Limb (tissue), 2 donors: ENCODE measurements at regions not wholly inside any gene's neighbourhood (a gene's known extent, or its start where the extent isn't known, plus 50 kb on each side); places are given as distances from the start of the nearest gene placed in this dataset.

ENCODE experiments used
- DNase-seq, 2 donors: peaks; one replicate each; pipeline ENCODE4 v3.0.0-alpha.2; 2016; ENCODE audit errors: extremely low spot score in 2 of 2

GRCh38 chr10:9596368-9596920 lies 1421.2 kb upstream of the CELF2 start:
- DNase-seq: no peak

DNA sequence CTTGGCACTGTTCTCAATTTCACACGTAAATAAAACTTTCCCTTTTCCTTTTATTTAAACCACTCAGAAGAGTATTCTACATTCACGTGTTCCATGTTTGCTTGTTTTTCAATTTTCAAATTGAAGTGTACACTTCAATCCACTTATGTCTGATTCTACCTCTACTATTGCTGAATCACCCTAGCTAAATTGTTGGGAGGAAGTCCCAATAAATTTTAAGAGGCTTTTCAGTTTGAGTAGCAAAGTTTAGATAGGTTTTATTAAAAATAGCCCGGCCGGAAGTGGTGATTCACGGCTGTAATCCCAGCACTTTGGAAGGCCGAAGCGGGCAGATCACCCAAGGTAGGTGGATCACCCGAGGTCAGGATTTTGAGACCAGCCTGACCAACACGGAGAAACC lies 1414.7 kb upstream of the CELF2 start:
- no peak for DNase-seq

- no peak for DNase-seq
Observed at GRCh38 chr10:9603972-9604371, 1413.7 kb upstream of the CELF2 start.

DNA sequence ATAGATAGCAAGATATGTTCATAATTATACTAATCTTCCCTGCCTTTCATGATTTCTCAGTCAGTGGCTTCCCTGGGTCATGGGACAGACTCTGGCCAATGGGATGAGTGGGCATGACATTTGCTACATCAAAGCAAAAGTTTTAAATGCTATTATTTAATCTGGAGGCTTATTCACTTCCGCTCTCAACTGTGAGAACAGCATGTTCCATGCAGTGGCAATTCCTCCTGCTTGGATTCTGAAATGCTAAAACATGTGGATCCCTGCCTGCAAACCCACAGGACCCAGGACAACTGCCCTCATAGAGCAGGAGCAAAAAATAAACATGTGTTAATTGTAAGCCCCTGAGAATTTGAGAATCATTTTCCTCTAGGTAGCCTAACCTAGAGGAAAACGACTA lies 1412.4 kb upstream of the CELF2 start:
- no peak for DNase-seq

DNA sequence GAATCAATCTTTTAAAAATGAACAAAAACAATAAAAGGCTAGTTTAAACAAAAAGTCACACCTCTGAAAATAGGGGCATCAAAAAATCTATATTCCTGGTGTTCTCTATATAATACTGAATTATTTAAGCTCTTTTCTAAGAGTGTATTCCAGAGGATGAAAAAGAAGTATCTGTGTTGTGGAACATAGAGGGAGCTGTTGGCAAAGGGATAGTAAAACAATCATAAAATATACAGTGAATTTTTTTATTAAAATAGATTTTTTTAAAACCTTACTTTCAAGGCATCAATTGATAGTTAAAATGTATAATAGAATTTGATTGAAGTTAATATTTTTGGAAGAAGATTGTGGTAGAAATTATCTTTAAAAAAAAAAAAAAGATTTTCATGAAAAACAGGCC lies 1409.1 kb upstream of the CELF2 start:
- DNase-seq: peak in 1 of 2 donors; percentile 62

- DNase-seq: no peak
Observed at GRCh38 chr10:9613338-9614075, 1404.2 kb upstream of the CELF2 start.

DNA sequence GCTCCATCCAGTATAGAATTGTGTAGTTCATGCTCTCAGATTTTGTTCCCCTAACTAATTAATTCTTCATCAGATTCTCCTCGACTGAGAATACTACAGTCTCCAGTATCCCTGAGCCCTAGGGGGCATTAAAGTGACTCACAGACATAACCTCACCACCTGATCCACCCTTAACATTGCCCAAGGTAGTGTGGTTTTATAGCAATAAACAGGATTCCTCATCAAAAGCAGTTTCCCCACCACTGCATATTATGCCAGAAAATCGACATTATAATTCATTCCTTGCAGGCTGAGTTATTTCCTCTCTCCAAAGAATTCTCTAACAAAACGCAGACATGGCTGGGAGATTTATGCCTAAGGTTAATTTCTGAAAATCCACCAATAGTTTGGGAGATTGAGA lies 1402.5 kb upstream of the CELF2 start:
- no peak for DNase-seq

DNA sequence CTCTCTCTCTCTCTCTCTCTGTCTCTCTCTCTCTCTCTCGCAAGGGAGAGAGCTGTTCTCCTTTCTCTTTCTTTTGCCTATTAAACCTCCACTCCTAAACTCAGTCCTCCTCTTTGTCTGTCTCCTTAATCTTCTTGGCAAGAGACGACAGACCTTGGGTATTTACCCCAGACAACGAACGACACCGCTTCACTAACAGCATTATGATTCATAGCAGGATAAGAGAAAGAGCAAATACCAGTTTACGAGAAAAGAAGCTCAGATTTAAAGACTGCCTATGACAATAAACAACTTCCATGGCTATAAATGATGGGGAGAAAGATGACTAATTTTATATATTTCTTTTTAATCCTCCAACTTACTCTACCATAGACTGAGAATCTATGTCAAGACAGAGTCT lies 1396.5 kb upstream of the CELF2 start:
- DNase-seq: no peak

GRCh38 chr10:9625304-9625703 lies 1392.4 kb upstream of the CELF2 start:
- DNase-seq: no peak

DNA sequence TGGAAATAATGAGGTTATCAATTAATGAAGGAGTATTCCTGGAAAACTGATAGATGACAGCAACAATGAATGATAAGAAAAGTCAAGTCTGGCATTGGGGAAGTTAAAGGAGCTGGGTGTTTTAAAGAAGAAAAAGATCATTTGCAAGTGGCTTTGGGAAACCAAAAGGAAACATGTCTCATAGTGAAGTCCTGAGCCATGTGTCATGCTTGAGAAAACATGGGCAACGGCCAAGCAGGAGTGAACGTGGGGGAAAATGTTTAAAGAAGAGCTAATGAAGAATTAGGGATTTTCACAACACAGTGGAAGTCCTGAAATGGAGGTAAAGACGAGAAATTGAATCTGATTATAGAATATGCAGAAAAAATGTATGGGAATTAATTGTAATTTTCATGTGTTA lies 1383.2 kb upstream of the CELF2 start:
- no peak for DNase-seq

DNA sequence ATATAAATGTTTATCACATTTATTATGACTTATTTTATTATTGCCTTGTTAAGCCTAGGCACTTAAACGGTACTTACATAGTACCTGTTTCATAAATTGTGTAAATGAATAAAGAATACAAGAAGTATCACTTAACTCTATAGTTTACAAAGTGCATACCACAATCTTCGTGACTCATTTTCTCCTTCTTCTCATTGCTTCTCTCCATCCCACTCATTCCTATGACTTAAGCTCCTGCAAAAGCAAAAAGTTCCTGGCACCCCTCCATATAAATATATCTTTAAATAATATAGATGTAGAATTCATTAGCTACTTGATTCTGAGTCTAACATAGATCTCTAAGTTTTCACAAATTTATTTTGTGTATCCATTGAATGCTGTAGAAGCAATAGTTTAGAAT lies 1382.0 kb upstream of the CELF2 start:
- DNase-seq: no peak

DNA sequence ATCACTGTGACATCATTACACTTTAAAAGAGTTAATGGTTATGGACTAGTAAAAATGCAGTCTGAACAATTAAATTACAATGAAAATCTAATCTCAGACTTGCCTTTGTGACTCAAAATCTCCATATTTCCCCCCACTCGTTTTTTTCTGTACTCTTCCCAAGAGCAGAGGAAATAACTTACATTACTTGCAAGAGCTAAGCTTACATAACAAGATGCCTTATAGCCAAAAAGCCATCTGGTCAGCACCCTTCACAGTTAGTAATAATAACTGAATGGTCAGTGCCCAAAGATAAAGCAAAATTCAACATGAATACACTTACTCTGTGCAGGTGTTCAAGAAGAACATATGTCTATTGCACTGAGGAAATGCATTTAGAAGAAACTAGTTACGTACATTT lies 1381.5 kb upstream of the CELF2 start:
- no peak for DNase-seq

DNA sequence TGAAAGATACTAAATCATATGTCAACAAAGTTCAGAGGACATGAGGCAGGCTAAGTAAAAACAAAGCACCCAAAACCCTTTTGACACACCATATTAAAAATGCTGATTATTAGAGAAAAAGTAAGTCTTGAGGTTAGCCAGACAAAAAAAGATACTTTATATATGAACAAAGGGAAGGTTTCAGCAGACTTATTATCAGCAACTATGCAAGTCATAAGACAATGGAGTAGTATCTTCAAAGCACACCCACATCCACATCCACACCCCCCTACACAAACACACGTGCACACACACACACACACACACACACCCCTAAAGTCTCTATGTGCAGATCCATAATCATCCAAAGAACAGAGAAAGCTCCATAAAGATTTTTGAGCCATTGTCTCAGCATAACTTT lies 1373.9 kb upstream of the CELF2 start:
- DNase-seq: no peak

GRCh38 chr10:9645404-9645803 lies 1372.3 kb upstream of the CELF2 start:
- no peak for DNase-seq

DNA sequence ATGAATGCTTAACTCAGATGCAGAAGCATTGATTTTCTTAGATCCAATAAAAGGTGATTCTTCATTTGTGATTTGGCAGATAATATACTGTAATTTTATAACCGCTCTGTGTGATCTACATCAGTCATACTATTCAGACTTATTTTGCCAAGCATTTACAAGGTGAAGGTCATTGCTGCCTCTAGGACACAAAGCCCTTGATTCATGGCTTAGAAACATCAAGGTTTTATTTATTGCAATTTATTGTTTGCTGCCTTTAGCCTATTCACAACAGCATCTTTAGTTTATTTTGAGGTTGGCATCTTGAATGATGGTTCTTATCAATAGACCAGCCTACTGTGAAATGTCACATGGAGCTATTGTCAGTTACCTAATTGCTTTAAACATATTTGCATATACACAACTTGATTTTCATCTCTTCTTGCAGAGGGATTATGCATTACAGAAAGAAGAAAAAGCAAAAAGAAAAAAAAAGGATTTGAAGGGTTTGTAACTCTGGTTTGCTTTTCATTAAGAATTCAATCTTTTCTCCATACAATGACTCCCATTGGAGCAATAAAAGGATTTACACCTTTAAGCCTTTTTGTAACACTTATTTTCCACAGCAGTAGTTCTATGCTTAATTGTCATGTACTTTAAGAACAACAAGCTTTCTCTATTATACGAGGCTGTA lies 1371.6 kb upstream of the CELF2 start:
- no peak for DNase-seq

DNA sequence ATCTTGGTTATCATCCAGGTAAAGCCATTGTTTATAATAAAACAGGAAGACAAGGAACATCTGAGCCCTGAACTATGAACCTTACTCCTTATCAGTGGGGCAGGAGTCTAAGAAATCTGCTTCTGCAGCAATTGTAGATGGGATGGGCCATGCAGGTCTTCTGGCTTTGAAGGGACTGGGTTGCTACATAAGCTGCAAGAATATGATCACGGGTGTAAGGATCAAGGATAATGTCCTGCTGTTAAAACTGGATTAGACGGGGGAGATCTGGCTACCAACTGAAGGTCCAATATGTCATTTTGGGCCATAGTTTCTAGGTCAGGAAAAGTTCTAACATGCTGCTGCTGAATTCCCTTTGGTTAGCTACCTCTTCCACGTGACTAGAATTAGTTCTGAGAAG lies 1363.4 kb upstream of the CELF2 start:
- no peak for DNase-seq

DNA sequence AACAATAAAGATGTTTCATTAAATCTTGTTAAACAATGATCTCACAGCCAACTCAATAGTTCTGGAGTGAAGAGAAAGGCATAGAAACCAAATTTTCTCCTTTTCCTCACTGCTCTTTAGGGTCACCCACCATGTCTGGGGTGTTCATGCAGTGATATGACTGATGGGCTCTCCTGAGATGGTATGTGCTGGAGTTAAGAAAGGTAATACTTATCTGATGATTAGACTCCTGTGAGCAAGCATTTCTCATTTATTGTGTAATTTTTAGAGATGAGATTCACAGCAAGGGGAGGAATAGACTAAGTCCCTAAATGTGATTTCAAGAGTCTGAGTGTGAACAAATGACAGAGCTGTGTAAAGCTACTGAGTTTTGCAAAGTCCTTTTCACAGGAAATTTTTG lies 1361.3 kb upstream of the CELF2 start:
- no peak for DNase-seq

GRCh38 chr10:9656996-9657395 lies 1360.7 kb upstream of the CELF2 start:
- DNase-seq: no peak

GRCh38 chr10:9657530-9657929 lies 1360.1 kb upstream of the CELF2 start:
- no peak for DNase-seq

DNA sequence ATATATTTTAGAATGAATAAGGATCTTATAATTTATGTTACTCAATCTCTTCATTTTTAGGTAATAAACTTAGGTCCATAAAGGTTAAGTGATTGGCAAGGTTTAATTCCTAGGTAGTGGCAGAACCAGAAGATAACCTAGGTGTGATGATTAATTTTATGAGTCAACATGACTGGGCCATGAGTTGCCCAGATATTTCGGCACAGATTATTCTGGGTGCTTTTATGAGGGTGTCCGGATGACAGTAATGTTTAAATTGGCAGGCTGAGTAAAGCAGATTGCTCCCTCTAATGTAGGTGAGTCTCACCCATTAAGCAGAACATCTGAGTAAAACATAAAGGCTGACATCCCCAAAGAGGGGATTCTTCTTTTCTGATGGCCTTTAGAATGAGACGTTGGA lies 1349.3 kb upstream of the CELF2 start:
- no peak for DNase-seq

GRCh38 chr10:9670911-9671310 lies 1346.8 kb upstream of the CELF2 start:
- DNase-seq: no peak

- no peak for DNase-seq
Observed at GRCh38 chr10:9681655-9682054, 1336.0 kb upstream of the CELF2 start.

GRCh38 chr10:9682802-9683201 lies 1334.9 kb upstream of the CELF2 start:
- no peak for DNase-seq
